ENCODE measurements at regions not wholly inside any gene's neighbourhood (a gene's known extent, or its start where the extent isn't known, plus 50 kb on each side); places are given as distances from the start of the nearest gene placed in this dataset.

DNA sequence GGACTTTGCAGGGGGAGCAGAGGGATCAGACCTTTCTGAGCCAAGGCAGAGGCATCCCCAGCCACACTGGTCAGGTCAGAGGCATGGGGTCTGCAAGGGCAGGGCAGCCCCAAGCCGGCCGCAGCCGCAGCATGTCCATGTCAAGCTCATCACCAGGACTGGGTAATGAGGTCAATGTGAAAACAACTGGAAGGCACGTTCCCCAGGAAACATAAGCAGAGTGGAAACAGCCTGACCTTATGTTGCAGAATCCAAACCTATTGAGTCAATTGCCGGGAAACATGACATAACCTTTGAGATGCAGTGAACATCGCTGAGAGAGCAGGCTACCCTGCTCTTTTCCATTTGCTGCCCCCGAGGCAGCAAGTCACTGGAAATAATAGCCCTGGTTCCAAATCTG is 315.1 kb upstream of the IGF1R start:
- Mint-ChIP-seq H3K4me1 (peaks cover 14% of the 10 kb centered on the region), H3K9me3 (peaks cover 13% of the 10 kb centered on the region), H3K27me3 (ENCODE audit: low read depth) (no peaks in the 10 kb centered on the region), H3K4me3 (no peak overlapping the region), H3K27ac (no peak overlapping the region), H3K36me3 (no peaks in the 10 kb centered on the region)
- ATAC-seq (no peak), DNase-seq (ENCODE audit: low spot score) (no peak)
- POLR2A ChIA-PET = no interaction called here
- CTCF ChIA-PET = interaction anchor here (1.3 to 1.7 kb wide), 3 partner anchors 21 to 95 kb away, joined by 4 to 6 read pairs (median 5); no protein-coding TSS in a partner anchor
- TF ChIP-seq MAX (CRISPR knock-in tag; IDR thresholded peaks at IDR 0.05) (no peak), AR (CRISPR knock-in tag; IDR thresholded peaks at IDR 0.05) (no peak), ZNF138 (CRISPR knock-in tag; conservative IDR thresholded peaks at IDR 0.05) (no peak), RELA (CRISPR knock-in tag; IDR thresholded peaks at IDR 0.05; ENCODE audit: borderline replicate concordance) (no peak), ZNF232 (CRISPR knock-in tag; IDR thresholded peaks at IDR 0.05) (no peak), FOXJ3 (CRISPR knock-in tag; IDR thresholded peaks at IDR 0.05; ENCODE audit: borderline replicate concordance) (no peak), ZNF281 (CRISPR knock-in tag; IDR thresholded peaks at IDR 0.05) (no peak), JUN (CRISPR knock-in tag; IDR thresholded peaks at IDR 0.05) (no peak), FOXK1 (CRISPR knock-in tag; IDR thresholded peaks at IDR 0.05) (no peak)
- TF ChIP-seq, protein P1, sequence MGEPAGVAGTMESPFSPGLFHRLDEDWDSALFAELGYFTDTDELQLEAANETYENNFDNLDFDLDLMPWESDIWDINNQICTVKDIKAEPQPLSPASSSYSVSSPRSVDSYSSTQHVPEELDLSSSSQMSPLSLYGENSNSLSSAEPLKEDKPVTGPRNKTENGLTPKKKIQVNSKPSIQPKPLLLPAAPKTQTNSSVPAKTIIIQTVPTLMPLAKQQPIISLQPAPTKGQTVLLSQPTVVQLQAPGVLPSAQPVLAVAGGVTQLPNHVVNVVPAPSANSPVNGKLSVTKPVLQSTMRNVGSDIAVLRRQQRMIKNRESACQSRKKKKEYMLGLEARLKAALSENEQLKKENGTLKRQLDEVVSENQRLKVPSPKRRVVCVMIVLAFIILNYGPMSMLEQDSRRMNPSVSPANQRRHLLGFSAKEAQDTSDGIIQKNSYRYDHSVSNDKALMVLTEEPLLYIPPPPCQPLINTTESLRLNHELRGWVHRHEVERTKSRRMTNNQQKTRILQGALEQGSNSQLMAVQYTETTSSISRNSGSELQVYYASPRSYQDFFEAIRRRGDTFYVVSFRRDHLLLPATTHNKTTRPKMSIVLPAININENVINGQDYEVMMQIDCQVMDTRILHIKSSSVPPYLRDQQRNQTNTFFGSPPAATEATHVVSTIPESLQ (CRISPR knock-in tag; IDR thresholded peaks at IDR 0.05) = no peak

GRCh38 chr15:98342911-98343310 is 305.4 kb upstream of the IGF1R start:
- no peaks in the 10 kb centered on the region for H3K27me3 Mint-ChIP-seq (ENCODE audit: low read depth)
- no peaks in the 10 kb centered on the region for H3K4me1 Mint-ChIP-seq
- DNase-seq (ENCODE audit: low spot score) (no peak), ATAC-seq (no peak)
- H3K27ac Mint-ChIP-seq = no peak overlapping the region
- CTCF ChIA-PET = no interaction called here
- TF ChIP-seq CREM (CRISPR knock-in tag; IDR thresholded peaks at IDR 0.05) = no peak
- no peak for TF ChIP-seq ATF1 (CRISPR knock-in tag; IDR thresholded peaks at IDR 0.05)
- no peak for TF ChIP-seq FOXP1 (CRISPR knock-in tag; IDR thresholded peaks at IDR 0.05; ENCODE audit: borderline replicate concordance)
- TF ChIP-seq STAT6 (CRISPR knock-in tag; conservative IDR thresholded peaks at IDR 0.05; ENCODE audit: low read depth) = no peak
- POLR2A ChIA-PET = no interaction called here
- H3K36me3 Mint-ChIP-seq = no peaks in the 10 kb centered on the region
- H3K4me3 Mint-ChIP-seq = no peak overlapping the region
- peaks cover 21% of the 10 kb centered on the region for H3K9me3 Mint-ChIP-seq

All from WTC11 (cell line).